ENCODE measurements at regions not wholly inside any gene's neighbourhood (a gene's known extent, or its start where the extent isn't known, plus 50 kb on each side); places are given as distances from the start of the nearest gene placed in this dataset.

GRCh38 chr2:240301256-240301795 is 134.1 kb upstream of the GPC1 start (continued):
- TF ChIP-seq GTF2F1 (IDR thresholded peaks at IDR 0.05; ENCODE audit: borderline replicate concordance, low read depth, low read length) (no peak), MAX (IDR thresholded peaks at IDR 0.05) (no peak)

Data from H1 (cell line).